HepG2 (cell line): ENCODE measurements at regions not wholly inside any gene's neighbourhood (a gene's known extent, or its start where the extent isn't known, plus 50 kb on each side); places are given as distances from the start of the nearest gene placed in this dataset.

Experiments
- AGO1 ChIP-seq: fragments of 200-400 bp; formaldehyde crosslinking; IDR thresholded peaks from 2 replicates; pipeline ENCODE4 v1.6.1; 2017; ENCODE audit warnings: mild to moderate bottlenecking, low read depth, low read length, moderate library complexity; ENCODE audit not compliant: poor library complexity, severe bottlenecking
- BRCA1 ChIP-seq: sonication (generic); formaldehyde crosslinking; IDR thresholded peaks from 2 replicates; pipeline ENCODE4 v1.4.0; 2020; ENCODE audit warnings: missing genetic modification reagents
- CERS6 ChIP-seq: sonication (generic); formaldehyde crosslinking; IDR thresholded peaks from 2 replicates; pipeline ENCODE4 v1.5.0; 2020; ENCODE audit warnings: missing genetic modification reagents
- CTCF ChIP-seq: sonication (generic); formaldehyde crosslinking; IDR thresholded peaks from 2 replicates; pipeline ENCODE4 v1.5.0; 2020; ENCODE audit warnings: mild to moderate bottlenecking, missing genetic modification reagents, moderate library complexity
- POLR2AphosphoS5 ChIP-seq: IDR thresholded peaks from 2 replicates; pipeline ENCODE4 v1.6.1; 2012; ENCODE audit warnings: low read depth, low read length
- ZNF781 ChIP-seq: sonication (generic); formaldehyde crosslinking; IDR thresholded peaks from 2 replicates; pipeline ENCODE4 v1.5.1; 2020; ENCODE audit warnings: borderline replicate concordance, mild to moderate bottlenecking, missing genetic modification reagents; ENCODE audit errors: not compliant biosample characterization

DNA sequence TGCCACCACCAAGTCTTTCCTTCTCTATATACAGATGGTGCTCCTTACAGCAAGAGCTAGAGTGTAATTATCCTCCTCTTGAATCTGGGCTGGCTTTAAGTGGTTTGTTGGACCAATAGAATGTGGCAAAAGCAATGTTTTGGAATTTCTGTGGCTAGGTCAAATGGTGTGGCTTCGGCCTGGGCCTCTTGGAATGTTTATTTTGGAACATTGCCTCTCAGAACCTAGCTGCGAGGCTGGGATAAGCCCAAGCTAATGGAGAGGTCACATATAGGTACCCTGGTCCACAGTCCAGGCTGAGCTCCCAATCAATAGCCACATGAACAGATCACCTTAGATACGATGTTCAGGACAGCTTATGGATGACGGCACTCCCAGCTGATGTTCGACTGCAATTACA lies 556.7 kb downstream of the TYW1 start:
- TF ChIP-seq POLR2AphosphoS5 (no peak), CTCF (CRISPR knock-in tag) (no peak), ZNF781 (CRISPR knock-in tag) (no peak), AGO1 (no peak), CERS6 (no peak), BRCA1 (CRISPR knock-in tag) (no peak)
